GM12874 (cell line): ENCODE measurements at regions not wholly inside any gene's neighbourhood (a gene's known extent, or its start where the extent isn't known, plus 50 kb on each side); places are given as distances from the start of the nearest gene placed in this dataset.

Experiments used
- TF ChIP-seq, protein P1 (sequence below): IDR thresholded peaks from 2 replicates; pipeline ENCODE4 v1.5.1; 2011; ENCODE audit warnings: low read depth, mild to moderate bottlenecking, control low read depth, low read length, moderate library complexity; ENCODE audit not compliant: insufficient read depth

DNA sequence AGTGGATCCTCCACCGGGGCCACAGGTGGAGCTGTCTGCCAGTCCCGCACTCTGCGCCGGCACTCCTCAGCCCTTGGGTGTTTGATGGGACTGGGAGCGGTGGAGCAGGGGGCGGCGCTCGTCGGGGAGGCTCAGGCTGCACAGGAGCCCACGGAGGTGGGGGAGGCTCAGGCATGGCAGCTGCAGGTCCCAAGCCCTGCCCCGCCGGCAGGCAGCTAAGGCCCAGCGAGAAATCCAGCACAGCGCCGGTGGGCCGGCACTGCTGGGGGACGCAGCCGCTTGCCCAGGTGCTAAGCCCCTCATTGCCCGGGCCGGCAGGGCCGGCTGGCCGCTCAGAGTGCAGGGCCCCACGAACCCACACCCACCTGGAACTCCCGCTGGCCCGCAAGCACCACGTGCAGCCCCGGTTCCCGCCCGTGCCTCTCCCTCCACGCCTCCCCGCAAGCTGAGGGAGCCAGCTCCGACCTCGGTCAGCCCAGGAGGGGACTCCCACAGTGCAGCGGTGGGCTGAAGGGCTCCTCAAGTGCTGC lies 286.4 kb downstream of the RBM26 start:
- TF ChIP-seq, protein P1, sequence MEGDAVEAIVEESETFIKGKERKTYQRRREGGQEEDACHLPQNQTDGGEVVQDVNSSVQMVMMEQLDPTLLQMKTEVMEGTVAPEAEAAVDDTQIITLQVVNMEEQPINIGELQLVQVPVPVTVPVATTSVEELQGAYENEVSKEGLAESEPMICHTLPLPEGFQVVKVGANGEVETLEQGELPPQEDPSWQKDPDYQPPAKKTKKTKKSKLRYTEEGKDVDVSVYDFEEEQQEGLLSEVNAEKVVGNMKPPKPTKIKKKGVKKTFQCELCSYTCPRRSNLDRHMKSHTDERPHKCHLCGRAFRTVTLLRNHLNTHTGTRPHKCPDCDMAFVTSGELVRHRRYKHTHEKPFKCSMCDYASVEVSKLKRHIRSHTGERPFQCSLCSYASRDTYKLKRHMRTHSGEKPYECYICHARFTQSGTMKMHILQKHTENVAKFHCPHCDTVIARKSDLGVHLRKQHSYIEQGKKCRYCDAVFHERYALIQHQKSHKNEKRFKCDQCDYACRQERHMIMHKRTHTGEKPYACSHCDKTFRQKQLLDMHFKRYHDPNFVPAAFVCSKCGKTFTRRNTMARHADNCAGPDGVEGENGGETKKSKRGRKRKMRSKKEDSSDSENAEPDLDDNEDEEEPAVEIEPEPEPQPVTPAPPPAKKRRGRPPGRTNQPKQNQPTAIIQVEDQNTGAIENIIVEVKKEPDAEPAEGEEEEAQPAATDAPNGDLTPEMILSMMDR: no peak

DNA sequence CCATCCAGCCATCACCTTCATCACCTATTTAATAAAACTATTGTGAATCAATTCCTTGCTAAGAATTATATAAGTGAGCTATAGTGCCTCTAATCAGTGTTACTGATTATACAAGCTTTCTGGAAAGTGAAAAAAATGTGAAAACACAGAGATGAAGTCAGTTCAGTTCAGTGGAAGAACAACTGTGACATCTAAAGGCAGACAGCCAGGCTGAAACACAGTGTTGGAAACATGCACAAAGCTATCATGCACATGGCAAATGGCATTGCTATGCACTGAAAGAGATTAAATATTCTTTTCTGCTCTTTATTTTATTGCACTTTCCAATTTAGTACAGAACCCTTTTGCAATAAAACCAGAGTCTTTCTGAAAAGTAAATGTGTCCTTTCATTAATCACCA lies 294.0 kb downstream of the RBM26 start:
- TF ChIP-seq, protein P1: no peak

DNA sequence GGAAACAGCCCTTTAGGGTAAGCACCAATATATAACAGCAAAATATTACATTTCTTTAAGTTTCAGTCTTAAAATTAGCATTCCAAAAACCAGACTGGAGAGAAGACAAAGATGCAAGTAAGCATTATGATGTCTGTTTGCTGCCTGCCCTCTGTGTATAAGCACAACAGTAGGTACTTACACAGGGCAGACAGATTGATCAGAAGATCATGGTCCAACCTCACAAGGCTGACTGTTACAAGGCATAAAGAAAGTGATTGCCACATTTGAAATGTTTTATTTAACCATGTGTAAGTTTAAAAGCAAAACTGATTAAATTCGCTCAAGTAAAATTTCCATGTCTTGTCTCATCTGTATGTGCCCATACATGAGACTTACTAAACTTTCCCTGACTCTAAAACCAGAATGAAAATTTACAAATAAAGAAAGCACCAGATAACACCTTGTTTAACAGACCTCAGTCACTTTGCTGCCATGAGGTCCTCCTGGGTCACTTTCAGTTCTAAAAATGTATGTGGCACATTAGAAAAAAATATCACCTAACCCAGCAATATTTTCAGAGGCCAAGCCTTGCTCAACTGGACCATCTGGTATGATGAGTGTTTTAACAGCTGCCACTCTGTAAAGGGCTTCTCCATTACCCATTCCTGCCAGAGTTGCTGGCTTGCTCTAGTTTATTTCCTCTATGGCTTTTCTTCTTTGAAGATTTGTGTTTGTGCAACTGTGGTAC lies 297.0 kb downstream of the RBM26 start:
- TF ChIP-seq, protein P1: no peak

DNA sequence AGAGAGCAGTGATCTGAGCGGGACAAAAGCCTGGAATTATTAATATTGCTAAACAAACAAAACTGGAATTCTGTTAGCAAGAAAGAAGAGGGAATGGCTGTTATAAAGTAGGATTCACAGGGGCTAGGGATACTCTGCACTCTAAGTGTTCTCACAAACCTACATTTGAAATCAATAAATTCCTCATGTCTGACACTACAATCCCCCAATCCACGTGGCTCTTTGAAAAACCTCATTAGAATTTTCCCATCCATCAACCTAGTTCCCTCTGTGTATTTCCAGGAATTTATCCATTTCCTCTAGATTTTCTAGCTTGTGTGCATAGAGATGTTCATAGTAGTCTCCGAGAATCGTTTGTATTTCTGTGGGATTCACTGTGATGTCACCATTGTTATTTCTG lies 307.5 kb downstream of the RBM26 start:
- TF ChIP-seq, protein P1: no peak

DNA sequence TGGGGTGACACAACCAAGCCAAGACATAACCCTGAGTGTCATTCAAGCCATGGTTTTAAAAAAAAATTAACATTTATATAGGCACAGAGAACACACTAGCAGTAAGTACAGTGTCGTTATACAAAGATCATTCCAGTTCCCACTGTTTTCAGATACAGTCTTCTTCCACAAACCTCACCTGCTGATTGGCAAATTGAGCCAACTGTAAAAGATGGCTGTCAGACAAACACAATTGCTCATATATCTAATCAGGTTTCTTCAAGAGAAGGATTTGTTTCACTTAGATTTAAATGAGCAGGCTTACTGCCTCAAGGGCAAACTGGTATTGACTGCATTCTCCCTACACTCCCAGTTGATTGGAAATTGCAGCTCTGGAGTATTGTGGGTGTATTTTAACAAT lies 308.9 kb downstream of the RBM26 start:
- TF ChIP-seq, protein P1: no peak

DNA sequence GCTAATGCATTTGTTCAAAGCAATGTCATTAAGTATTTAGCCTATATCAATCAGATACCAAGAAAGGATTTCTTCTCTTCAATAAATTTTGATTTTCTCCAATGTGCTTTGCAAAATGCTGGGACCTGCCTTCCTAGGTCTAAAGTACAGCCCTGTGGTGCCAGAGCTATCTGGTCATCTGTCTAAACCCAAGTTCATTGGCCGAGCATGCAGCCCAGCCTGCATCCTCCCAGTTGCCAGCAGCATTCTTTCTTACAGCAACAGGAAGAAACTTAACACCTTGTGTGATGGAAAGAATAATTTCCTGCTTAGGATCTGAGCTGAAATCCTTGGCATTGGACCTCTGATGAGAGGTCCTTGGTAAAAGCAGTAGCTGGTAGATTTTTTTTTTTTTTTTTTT lies 310.0 kb downstream of the RBM26 start:
- TF ChIP-seq, protein P1: no peak

DNA sequence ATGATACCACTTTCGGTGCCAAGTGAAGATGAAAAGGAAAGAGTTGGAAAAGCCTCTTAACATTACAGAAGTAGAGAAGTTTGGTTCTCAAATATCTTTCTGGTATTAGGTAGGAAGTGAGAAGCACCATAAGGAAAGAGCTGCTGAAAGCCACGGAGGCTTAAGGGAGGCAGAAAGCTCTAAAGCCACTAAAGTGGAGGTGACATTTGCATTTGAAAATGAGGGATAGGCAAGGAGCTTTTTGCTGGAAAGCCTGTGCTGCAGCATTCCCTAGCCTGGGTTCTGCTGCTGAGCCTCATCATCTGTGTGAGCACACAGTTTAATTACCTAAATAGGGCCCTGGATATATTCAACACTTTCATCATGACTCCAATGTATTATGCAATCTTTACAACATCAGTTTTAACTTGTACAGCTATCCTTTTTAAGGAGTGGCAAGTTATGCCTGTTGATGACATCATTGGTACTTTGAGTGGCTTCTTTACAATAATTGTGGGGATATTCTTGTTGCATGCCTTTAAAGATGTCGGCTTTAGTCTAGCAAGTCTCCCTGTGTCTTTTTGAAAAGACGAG lies 315.4 kb downstream of the RBM26 start:
- TF ChIP-seq, protein P1: no peak
